HG03196 (cell line): ENCODE measurements at regions not wholly inside any gene's neighbourhood (a gene's known extent, or its start where the extent isn't known, plus 50 kb on each side); places are given as distances from the start of the nearest gene placed in this dataset.

ENCODE experiments used
- ATAC-seq: cut with Tn5 transposase; IDR thresholded peaks from one replicate; pipeline ENCODE4 v1.9.1; 2021; ENCODE audit not compliant: unreplicated experiment

DNA sequence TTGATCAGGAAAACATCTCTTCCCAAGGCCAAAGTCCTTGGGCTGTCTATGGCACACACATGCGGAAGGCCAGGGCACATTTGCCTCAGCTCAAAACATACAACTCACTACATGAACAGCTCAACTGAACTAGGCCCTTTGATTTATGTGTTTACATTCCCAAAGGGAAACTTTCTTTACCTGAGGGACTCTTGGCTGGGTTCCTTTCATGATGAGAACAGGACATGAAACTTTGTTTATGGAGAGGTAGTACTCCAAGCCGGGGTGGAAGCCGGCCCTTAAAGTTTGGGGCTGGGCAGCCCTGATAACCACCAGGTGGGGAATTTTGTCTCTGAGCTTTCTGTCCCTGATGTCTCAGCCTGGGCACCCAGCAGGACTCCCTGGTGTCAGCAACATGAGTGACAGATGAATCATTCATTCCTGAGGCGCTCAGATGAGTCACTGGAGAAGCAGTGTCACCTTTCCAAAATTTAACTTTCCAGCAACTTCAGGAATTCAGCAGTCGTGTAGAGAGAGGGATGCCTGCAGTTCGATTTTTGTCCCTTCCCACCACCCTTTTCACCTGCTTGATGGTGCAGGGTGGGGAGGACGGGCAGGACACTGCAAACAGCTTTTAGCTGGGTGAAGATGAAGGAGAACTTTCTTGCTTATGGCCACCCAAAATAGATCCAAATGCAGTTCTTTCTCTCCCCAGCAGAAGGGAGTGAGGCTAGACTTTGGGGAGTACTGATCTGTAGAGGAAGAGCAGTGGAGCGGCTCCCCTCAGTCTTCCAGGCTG is 331.6 kb downstream of the DYSF start:
- ATAC-seq = no peak

- no peak for ATAC-seq
Measured at GRCh38 chr2:71783815-71784214, 330.5 kb downstream of the DYSF start.

GRCh38 chr2:71783215-71783614 is 329.9 kb downstream of the DYSF start:
- no peak for ATAC-seq

DNA sequence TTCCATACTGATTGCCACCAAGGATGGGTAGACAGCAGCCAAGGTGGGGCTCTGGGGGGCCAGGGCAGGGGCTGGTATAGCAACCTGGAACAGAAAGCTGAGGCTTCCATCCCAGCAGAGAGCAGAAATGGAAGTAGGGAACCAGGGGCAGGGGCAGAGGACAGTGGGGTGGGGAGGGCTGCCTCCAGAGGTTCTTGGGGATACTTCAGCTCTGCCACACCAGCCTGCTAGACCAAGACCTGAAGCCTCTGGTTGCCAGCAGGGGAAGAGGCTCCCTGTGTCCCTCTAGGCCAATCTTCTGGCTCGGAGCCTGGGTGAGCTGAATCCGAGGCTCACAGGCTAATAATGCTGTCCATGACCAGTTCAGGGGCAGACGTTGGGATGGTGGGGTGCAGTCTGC is 329.0 kb downstream of the DYSF start:
- ATAC-seq = no peak

DNA sequence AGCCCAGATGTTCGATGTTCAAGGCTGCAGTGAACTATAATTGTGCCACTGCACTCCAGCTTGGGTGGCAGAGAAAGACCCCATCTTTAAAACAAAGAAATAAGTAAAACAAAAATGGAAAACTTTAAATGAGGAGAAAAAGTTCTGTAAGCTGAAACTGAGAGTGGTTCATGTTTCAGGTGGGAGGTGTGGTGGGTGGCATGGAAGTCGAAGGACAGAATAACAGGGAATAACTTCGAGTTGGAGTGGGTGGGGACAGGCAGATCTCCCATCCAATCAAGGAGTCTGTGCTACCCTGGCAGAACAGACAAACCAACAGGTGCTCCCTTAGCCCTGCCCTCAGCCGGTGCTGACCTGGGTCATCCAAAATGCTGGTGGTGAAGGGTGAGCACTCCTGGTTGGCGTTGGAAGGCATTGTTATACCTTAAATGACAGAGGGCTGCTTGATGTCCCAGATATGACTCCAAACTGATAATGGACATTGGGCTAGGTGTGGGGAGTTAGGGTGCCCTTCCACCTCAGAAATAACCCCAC is 328.4 kb downstream of the DYSF start:
- no peak for ATAC-seq

- no peak for ATAC-seq
Measured at GRCh38 chr2:71780162-71780561, 326.8 kb downstream of the DYSF start.

DNA sequence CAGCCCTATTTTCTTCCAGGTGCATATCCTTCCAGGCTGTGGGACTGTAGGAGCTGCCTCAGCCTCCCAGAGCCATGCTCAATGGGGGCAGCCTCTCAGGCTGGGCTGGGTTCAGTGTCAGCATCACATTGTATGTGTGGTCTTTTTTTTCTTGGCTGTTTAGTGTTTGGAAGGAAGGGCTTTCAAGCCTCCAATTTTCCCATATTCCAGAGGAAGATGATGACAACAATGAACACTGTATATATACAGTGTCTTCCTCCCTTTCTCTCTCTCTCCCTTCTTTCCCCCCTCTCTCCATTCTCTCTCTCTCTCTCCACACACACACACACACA is 326.4 kb downstream of the DYSF start:
- ATAC-seq = no peak

GRCh38 chr2:71778936-71779773 is 325.8 kb downstream of the DYSF start:
- ATAC-seq = no peak

DNA sequence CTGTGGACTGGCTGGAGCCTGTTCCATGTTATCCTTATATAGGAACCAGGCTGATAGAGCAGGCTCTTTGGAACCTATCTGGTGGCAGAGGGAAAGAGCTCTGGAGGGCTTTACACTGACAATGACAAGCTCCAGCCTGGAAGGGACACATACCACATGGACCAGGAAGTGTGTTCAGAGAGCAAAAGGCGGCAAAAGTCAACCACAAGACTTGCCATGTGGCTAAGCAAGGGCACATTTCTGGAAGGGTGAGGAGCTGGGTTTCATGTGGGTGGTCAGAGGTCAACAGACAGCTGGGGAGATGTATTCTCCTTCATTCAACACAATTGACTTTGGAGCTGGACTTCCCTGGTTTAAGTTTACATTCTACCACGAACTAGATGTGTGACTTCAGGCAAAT is 325.2 kb downstream of the DYSF start:
- no peak for ATAC-seq

- no peak for ATAC-seq
Measured at GRCh38 chr2:71777946-71778345, 324.6 kb downstream of the DYSF start.

DNA sequence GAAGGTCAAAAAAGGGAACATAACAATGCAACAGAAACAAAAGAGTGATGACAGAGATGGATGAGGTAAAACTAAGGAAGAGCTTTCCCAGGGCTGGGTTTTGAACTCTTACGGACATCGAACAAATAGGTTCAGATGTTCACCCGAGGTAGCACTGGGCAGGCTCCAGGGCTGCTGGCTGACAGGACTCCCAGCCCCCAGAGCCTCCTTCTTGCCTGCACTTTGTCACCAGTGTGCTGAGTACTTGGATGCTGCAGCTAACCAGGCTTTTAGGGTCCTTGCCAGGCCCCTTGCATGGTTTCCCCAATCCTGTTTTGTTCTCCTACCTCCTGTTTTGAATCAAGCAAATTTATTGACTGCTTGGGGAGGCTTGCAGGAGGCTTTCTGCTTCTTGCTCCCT is 322.9 kb downstream of the DYSF start:
- ATAC-seq = no peak

GRCh38 chr2:71773218-71773617 is 319.9 kb downstream of the DYSF start:
- no peak for ATAC-seq

- no peak for ATAC-seq
Measured at GRCh38 chr2:71772510-71773172, 319.3 kb downstream of the DYSF start.

GRCh38 chr2:71767663-71768062 is 314.3 kb downstream of the DYSF start:
- ATAC-seq = no peak

- no peak for ATAC-seq
Measured at GRCh38 chr2:71759060-71759459, 305.7 kb downstream of the DYSF start.

DNA sequence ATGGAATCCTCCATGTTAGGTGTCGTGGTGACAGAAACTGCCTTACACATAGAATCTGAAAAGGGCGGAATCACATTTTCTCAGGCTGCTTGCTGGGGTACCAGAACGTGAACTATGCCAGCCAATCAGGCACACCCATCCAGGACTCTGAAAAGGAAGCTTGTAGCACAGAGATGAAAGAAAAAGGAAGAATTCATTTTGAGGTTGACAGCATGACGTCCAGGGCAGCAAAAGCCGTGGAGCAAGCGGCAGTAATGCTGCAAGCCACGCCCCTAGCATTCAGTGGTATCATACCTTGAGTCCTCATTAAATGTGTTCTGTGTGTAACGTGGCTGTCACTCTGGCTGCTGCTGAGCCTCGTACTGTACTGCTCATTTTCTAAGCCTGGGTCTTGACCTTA is 304.0 kb downstream of the DYSF start:
- no peak for ATAC-seq

DNA sequence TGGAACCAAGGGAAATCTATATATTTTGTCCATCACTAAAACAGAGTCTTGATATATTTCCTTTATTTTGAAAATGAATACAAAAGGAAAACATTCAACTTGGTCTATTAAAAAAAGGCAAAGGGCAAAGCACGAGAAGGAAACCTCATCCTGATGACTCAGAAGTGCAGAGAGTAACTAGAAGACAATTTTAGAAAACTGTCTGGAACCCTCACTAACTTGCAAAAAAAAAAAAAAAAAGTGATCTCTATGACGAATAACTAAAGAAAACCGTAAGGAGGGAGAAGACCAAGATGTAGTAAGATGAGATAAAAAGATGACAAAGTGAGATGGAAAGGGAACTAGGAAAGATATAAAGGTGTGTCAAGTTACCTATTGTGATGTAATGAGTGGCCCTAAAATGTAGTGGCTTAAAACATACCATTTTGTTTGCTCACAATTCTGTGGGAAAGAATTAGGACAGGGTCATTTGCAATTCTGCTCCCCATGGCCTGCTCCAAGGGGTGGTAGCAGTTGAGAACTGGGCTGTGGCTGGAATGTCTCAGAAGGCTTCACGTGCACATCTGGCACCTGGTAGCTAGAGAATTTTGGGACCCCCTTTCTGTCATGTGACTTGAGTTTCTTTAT is 303.0 kb downstream of the DYSF start:
- ATAC-seq = no peak

- no peak for ATAC-seq
Measured at GRCh38 chr2:71751590-71751989, 298.2 kb downstream of the DYSF start.

DNA sequence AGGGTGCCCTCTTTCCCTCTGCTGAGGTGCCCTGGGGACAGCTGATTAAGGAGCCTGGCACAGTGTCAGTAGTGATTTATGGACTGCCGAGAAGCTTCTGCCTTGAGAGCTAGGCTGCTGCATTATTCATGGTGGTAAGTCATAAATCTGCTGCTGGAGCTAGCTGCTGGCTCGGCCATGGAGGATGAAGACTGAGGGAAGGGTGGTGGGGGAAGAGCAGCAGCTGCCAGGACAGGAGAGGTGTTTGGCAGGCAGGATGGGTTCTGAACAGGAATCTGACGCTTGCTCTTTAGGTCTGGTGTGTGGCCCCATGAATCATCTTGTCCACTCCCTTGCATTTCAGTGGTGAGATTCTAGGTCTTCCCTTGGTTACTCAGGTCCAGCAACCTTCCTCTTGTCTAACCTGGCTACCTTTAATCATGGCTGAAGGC is 296.3 kb downstream of the DYSF start:
- ATAC-seq = no peak

- no peak for ATAC-seq
Measured at GRCh38 chr2:71748227-71748626, 294.9 kb downstream of the DYSF start.

DNA sequence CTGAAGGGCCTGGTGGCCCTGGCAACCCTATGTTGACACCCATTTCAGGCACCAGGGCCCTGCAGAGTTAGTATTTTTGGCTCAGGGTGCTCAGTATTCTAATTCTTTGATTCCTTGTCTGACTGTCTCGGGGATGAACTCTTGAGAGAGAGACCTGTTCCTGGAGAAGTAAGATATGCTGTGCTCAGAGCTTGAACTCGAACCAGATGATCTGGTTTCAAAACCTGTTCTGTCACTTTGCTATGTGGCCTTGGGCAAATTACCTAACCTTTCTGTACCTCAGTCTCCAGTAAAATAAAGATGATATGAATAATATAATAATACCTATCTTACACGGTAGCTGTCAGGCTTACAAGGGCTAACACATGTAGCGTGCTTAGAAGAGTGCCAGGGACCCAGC is 294.2 kb downstream of the DYSF start:
- ATAC-seq = no peak
